GM21825 (cell line): ENCODE measurements at regions not wholly inside any gene's neighbourhood (a gene's known extent, or its start where the extent isn't known, plus 50 kb on each side); places are given as distances from the start of the nearest gene placed in this dataset.

Experiments used
- ATAC-seq: cut with Tn5 transposase; IDR thresholded peaks from one replicate; pipeline ENCODE4 v1.9.1; 2021; ENCODE audit warnings: mild to moderate bottlenecking, moderate library complexity; ENCODE audit not compliant: unreplicated experiment

GRCh38 chr9:107949061-107949460 lies 459.5 kb upstream of the KLF4 start:
- no peak for ATAC-seq

- no peak for ATAC-seq
Observed at GRCh38 chr9:107948601-107949000, 459.0 kb upstream of the KLF4 start.

GRCh38 chr9:107948086-107948485 lies 458.5 kb upstream of the KLF4 start:
- ATAC-seq, result no peak

- no peak for ATAC-seq
Observed at GRCh38 chr9:107946364-107947141, 457.0 kb upstream of the KLF4 start.

- no peak for ATAC-seq
Observed at GRCh38 chr9:107945961-107946360, 456.4 kb upstream of the KLF4 start.

- ATAC-seq, result no peak
Observed at GRCh38 chr9:107945493-107945892, 455.9 kb upstream of the KLF4 start.

- ATAC-seq, result no peak
Observed at GRCh38 chr9:107944387-107944786, 454.8 kb upstream of the KLF4 start.

- ATAC-seq, result no peak
Observed at GRCh38 chr9:107943901-107944300, 454.3 kb upstream of the KLF4 start.

- no peak for ATAC-seq
Observed at GRCh38 chr9:107942856-107943255, 453.3 kb upstream of the KLF4 start.

- no peak for ATAC-seq
Observed at GRCh38 chr9:107942291-107942690, 452.7 kb upstream of the KLF4 start.

- no peak for ATAC-seq
Observed at GRCh38 chr9:107940616-107941595, 451.3 kb upstream of the KLF4 start.

GRCh38 chr9:107938801-107939386 lies 449.3 kb upstream of the KLF4 start:
- ATAC-seq, result no peak

GRCh38 chr9:107935931-107936330 lies 446.4 kb upstream of the KLF4 start:
- ATAC-seq, result no peak

- ATAC-seq, result no peak
Observed at GRCh38 chr9:107933516-107933915, 443.9 kb upstream of the KLF4 start.

- ATAC-seq, result no peak
Observed at GRCh38 chr9:107933097-107933496, 443.5 kb upstream of the KLF4 start.

GRCh38 chr9:107932601-107933000 lies 443.0 kb upstream of the KLF4 start:
- no peak for ATAC-seq

- ATAC-seq, result no peak
Observed at GRCh38 chr9:107932046-107932445, 442.5 kb upstream of the KLF4 start.

- ATAC-seq, result no peak
Observed at GRCh38 chr9:107931071-107931715, 441.6 kb upstream of the KLF4 start.

GRCh38 chr9:107929443-107929842 lies 439.9 kb upstream of the KLF4 start:
- ATAC-seq, result no peak

GRCh38 chr9:107928701-107929371 lies 439.3 kb upstream of the KLF4 start:
- no peak for ATAC-seq
